GM23338 (cell line): ENCODE measurements at regions not wholly inside any gene's neighbourhood (a gene's known extent, or its start where the extent isn't known, plus 50 kb on each side); places are given as distances from the start of the nearest gene placed in this dataset.

Experiments used
- ATAC-seq: fragments of 200-7000 bp; cut with Tn5 transposase; 3 replicates; pipeline ENCODE4 v1.9.1; 2020
- DNase-seq: peaks from one replicate; pipeline ENCODE4 v3.0.0-alpha.2; 2015; ENCODE audit warnings: low spot score
- H2AFZ ChIP-seq: fragments of 200-600 bp; sonication (generic); 2 replicates; pipeline ENCODE4 v1.8.0; 2016; ENCODE audit warnings: antibody characterized with exemption, mild to moderate bottlenecking, moderate library complexity
- H3F3A ChIP-seq: fragments of 200-600 bp; sonication (generic); replicated peaks from 2 replicates; pipeline ENCODE4 v1.8.0; 2017; ENCODE audit warnings: antibody characterized with exemption, mixed run types, low read depth
- H3K27ac ChIP-seq: fragments of 200-600 bp; sonication (generic); 2 replicates; pipeline ENCODE4 v1.6.1; 2016; ENCODE audit warnings: low read depth
- H3K27me3 ChIP-seq: fragments of 200-600 bp; sonication (generic); 2 replicates; pipeline ENCODE4 v1.8.0; 2016; ENCODE audit warnings: mild to moderate bottlenecking, mixed run types, moderate library complexity; ENCODE audit not compliant: insufficient read depth
- H3K36me3 ChIP-seq: fragments of 200-600 bp; sonication (generic); 2 replicates; pipeline ENCODE4 v1.8.0; 2016; ENCODE audit warnings: mild to moderate bottlenecking; ENCODE audit not compliant: insufficient read depth
- H3K4me1 ChIP-seq: fragments of 200-600 bp; sonication (generic); 2 replicates; pipeline ENCODE4 v1.8.0; 2016; ENCODE audit warnings: mild to moderate bottlenecking, moderate library complexity; ENCODE audit not compliant: insufficient read depth
- H3K4me2 ChIP-seq: fragments of 200-600 bp; sonication (generic); 2 replicates; pipeline ENCODE4 v1.7.1; 2017; ENCODE audit warnings: mixed run types
- H3K4me3 ChIP-seq: fragments of 200-600 bp; sonication (generic); 2 replicates; pipeline ENCODE4 v1.6.1; 2016; ENCODE audit warnings: mixed run types
- H3K79me2 ChIP-seq: fragments of 200-600 bp; sonication (generic); replicated peaks from 2 replicates; pipeline ENCODE4 v1.8.0; 2017; ENCODE audit warnings: mild to moderate bottlenecking; ENCODE audit not compliant: insufficient read depth
- H3K9me2 ChIP-seq: fragments of 200-600 bp; sonication (generic); 2 replicates; pipeline ENCODE4 v1.8.0; 2017; ENCODE audit not compliant: insufficient read depth
- H4K20me1 ChIP-seq: fragments of 200-600 bp; sonication (generic); replicated peaks from 2 replicates; pipeline ENCODE4 v1.8.0; 2017; ENCODE audit warnings: mild to moderate bottlenecking; ENCODE audit not compliant: insufficient read depth
- H3K27ac Mint-ChIP-seq: 2 replicates; pipeline ENCODE4 v1.8.0; 2020; ENCODE audit warnings: inconsistent platforms, mild to moderate bottlenecking, moderate library complexity, mixed read lengths
- H3K27me3 Mint-ChIP-seq: 3 replicates; pipeline ENCODE4 v1.8.0; 2022; ENCODE audit warnings: low read depth, mild to moderate bottlenecking, moderate library complexity, mixed read lengths, inconsistent platforms; ENCODE audit not compliant: insufficient read depth, poor library complexity
- H3K36me3 Mint-ChIP-seq: 3 replicates; pipeline ENCODE4 v1.8.0; 2021; ENCODE audit warnings: low read depth, mild to moderate bottlenecking, inconsistent platforms, moderate library complexity, mixed read lengths
- H3K4me1 Mint-ChIP-seq: 3 replicates; pipeline ENCODE4 v1.8.0; 2020; ENCODE audit warnings: mild to moderate bottlenecking, inconsistent platforms, mixed read lengths
- H3K4me3 Mint-ChIP-seq: 3 replicates; pipeline ENCODE4 v1.8.0; 2021; ENCODE audit warnings: moderate library complexity, mild to moderate bottlenecking, inconsistent platforms, mixed read lengths
- H3K9me3 Mint-ChIP-seq: 3 replicates; pipeline ENCODE4 v1.8.0; 2020; ENCODE audit warnings: moderate library complexity, mild to moderate bottlenecking, inconsistent platforms, mixed read lengths
- CREB1 ChIP-seq: fragments of 250-450 bp; sonication (Bioruptor Pico); IDR thresholded peaks from 2 replicates; pipeline ENCODE4 v1.5.0; 2020; ENCODE audit warnings: low read depth, mild to moderate bottlenecking, moderate library complexity
- CTCF ChIP-seq, 2 experiments: fragments of 200-600 bp in 1 of 2; sonication (generic) in 1 of 2; conservative IDR thresholded peaks; 2 replicates each; pipeline versions ENCODE4 v1.5.1 to v1.6.1; 2016 to 2017; ENCODE audit warnings: antibody characterized with exemption in 2 of 2, low read depth in 2 of 2, mild to moderate bottlenecking in 2 of 2, moderate library complexity in 1 of 2
- ETS1 ChIP-seq: IDR thresholded peaks from 2 replicates; pipeline ENCODE4 v1.6.1; 2016; ENCODE audit warnings: antibody characterized with exemption
- EZH2 ChIP-seq: fragments of 200-600 bp; sonication (generic); IDR thresholded peaks from one replicate; pipeline ENCODE4 v1.8.0; 2017; ENCODE audit warnings: antibody characterized with exemption, mild to moderate bottlenecking, low read depth; ENCODE audit not compliant: unreplicated experiment
- EZH2phosphoT487 ChIP-seq: fragments of 200-600 bp; sonication (generic); IDR thresholded peaks from one replicate; pipeline ENCODE4 v1.8.1; 2018; ENCODE audit warnings: antibody characterized with exemption; ENCODE audit not compliant: unreplicated experiment
- JUNB ChIP-seq: IDR thresholded peaks from one replicate; pipeline ENCODE4 v1.6.1; 2016; ENCODE audit warnings: antibody characterized with exemption; ENCODE audit not compliant: unreplicated experiment
- NANOG ChIP-seq: IDR thresholded peaks from 2 replicates; pipeline ENCODE4 v1.6.1; 2016; ENCODE audit warnings: antibody characterized with exemption, borderline replicate concordance
- POLR2AphosphoS5 ChIP-seq: IDR thresholded peaks from 2 replicates; pipeline ENCODE4 v1.6.1; 2016; ENCODE audit warnings: antibody characterized with exemption, low read depth
- REST ChIP-seq: IDR thresholded peaks from one replicate; pipeline ENCODE4 v1.6.1; 2018; ENCODE audit warnings: antibody characterized with exemption; ENCODE audit not compliant: unreplicated experiment
- STAT1 ChIP-seq: IDR thresholded peaks from one replicate; pipeline ENCODE4 v1.6.1; 2016; ENCODE audit warnings: antibody characterized with exemption; ENCODE audit not compliant: unreplicated experiment
- ZNF114 ChIP-seq: fragments of 250-450 bp; sonication (Bioruptor Pico); IDR thresholded peaks from 2 replicates; pipeline ENCODE4 v1.5.0; 2020; ENCODE audit warnings: mild to moderate bottlenecking, moderate library complexity
- ZNF331 ChIP-seq: fragments of 250-450 bp; sonication (Bioruptor Pico); IDR thresholded peaks from 2 replicates; pipeline ENCODE4 v1.5.0; 2020; ENCODE audit warnings: low read depth, mild to moderate bottlenecking, moderate library complexity
- ZNF462 ChIP-seq: fragments of 250-450 bp; sonication (Bioruptor Pico); IDR thresholded peaks from 2 replicates; pipeline ENCODE4 v1.5.0; 2020; ENCODE audit warnings: mild to moderate bottlenecking, moderate library complexity

GRCh38 chr17:77632619-77633018, 325.9 kb upstream of the TNRC6C start:
- no peak for ATAC-seq
- DNase-seq: no peak
- Histone ChIP-seq H3K9me2 (peaks cover 2% of the 10 kb centered on the region; the same call in 1 of the 2 replicates), H3F3A (no peaks in the 10 kb centered on the region), H3K27me3 (no peaks in the 10 kb centered on the region), H3K27ac (no peak overlapping the region), H3K79me2 (no peaks in the 10 kb centered on the region), H4K20me1 (no peaks in the 10 kb centered on the region), H3K4me3 (no peak overlapping the region), H2AFZ (no peak overlapping the region), H3K36me3 (no peaks in the 10 kb centered on the region), H3K4me1 (peaks cover 11% of the 10 kb centered on the region; the same call in 1 of the 2 replicates), H3K4me2 (no peak overlapping the region)
- peaks cover 10% of the 10 kb centered on the region for H3K4me1 Mint-ChIP-seq
- H3K9me3 Mint-ChIP-seq: peaks cover 4% of the 10 kb centered on the region; the same call in 2 of the 3 replicates
- peaks cover 8% of the 10 kb centered on the region for H3K27me3 Mint-ChIP-seq
- H3K36me3 Mint-ChIP-seq: no peaks in the 10 kb centered on the region; the same call in 2 of the 3 replicates
- no peak overlapping the region for H3K4me3 Mint-ChIP-seq
- TF ChIP-seq EZH2phosphoT487 (no peak), ZNF114 (no peak), NANOG (no peak), POLR2AphosphoS5 (no peak), EZH2 (no peak), ZNF462 (CRISPR knock-in tag) (no peak), CREB1 (CRISPR knock-in tag) (no peak), REST (no peak), STAT1 (no peak), JUNB (no peak), ETS1 (no peak), ZNF331 (CRISPR knock-in tag) (no peak), CTCF (conservative IDR thresholded peaks at IDR 0.05; ENCODE audit: low read depth in 2 of 2) (no peak)
- H3K27ac Mint-ChIP-seq: no peak overlapping the region
